H9 (cell line): ENCODE measurements at regions not wholly inside any gene's neighbourhood (a gene's known extent, or its start where the extent isn't known, plus 50 kb on each side); places are given as distances from the start of the nearest gene placed in this dataset.

Experiments
- DNase-seq: peaks from one replicate; pipeline ENCODE4 v3.0.0-alpha.2; 2017
- H2AFZ ChIP-seq: one replicate; pipeline ENCODE4 v1.6.1; 2013; ENCODE audit warnings: mild to moderate bottlenecking, low read length, control low read depth, moderate library complexity
- H2AK5ac ChIP-seq: 2 replicates; pipeline ENCODE4 v1.6.1; 2013; ENCODE audit warnings: low read length, control low read depth, mixed read lengths; ENCODE audit not compliant: insufficient read length
- H2BK120ac ChIP-seq: one replicate; pipeline ENCODE4 v1.6.1; 2013; ENCODE audit warnings: low read depth, mild to moderate bottlenecking, low read length, control low read depth, inconsistent platforms; ENCODE audit not compliant: poor library complexity, severe bottlenecking
- H2BK12ac ChIP-seq: 2 replicates; pipeline ENCODE4 v1.6.1; 2013; ENCODE audit warnings: low read length, control low read depth, mixed read lengths, low read depth; ENCODE audit not compliant: insufficient read length
- H2BK15ac ChIP-seq: 2 replicates; pipeline ENCODE4 v1.6.1; 2013; ENCODE audit warnings: low read depth, low read length, control low read depth
- H2BK20ac ChIP-seq: one replicate; pipeline ENCODE4 v1.6.1; 2013; ENCODE audit warnings: low read depth, mild to moderate bottlenecking, low read length, control low read depth, inconsistent platforms; ENCODE audit not compliant: poor library complexity, severe bottlenecking
- H2BK5ac ChIP-seq: 2 replicates; pipeline ENCODE4 v1.6.1; 2013; ENCODE audit warnings: low read length, control low read depth, mixed read lengths; ENCODE audit not compliant: insufficient read length
- H3K14ac ChIP-seq: 2 replicates; pipeline ENCODE4 v1.6.1; 2013; ENCODE audit warnings: low read length, control low read depth; ENCODE audit not compliant: insufficient read depth
- H3K18ac ChIP-seq: 2 replicates; pipeline ENCODE4 v1.6.1; 2013; ENCODE audit warnings: low read depth, mild to moderate bottlenecking, mixed read lengths, low read length, control low read depth; ENCODE audit not compliant: insufficient read length
- H3K23ac ChIP-seq: 2 replicates; pipeline ENCODE4 v1.6.1; 2013; ENCODE audit warnings: low read length, control low read depth, mixed read lengths, low read depth; ENCODE audit not compliant: insufficient read length
- H3K23me2 ChIP-seq: 2 replicates; pipeline ENCODE4 v1.6.1; 2013; ENCODE audit warnings: low read depth, mild to moderate bottlenecking, mixed read lengths, low read length, control low read depth; ENCODE audit not compliant: insufficient read length, poor library complexity, severe bottlenecking
- H3K27ac ChIP-seq: 2 replicates; pipeline ENCODE4 v1.5.1; 2013; ENCODE audit warnings: low read length, control low read depth, mixed read lengths, low read depth; ENCODE audit not compliant: insufficient read length
- H3K27me3 ChIP-seq: 2 replicates; pipeline ENCODE4 v1.6.1; 2013; ENCODE audit warnings: low read length, control low read depth, inconsistent platforms; ENCODE audit not compliant: insufficient read depth
- H3K4ac ChIP-seq: 2 replicates; pipeline ENCODE4 v1.6.1; 2013; ENCODE audit warnings: low read depth, mild to moderate bottlenecking, control low read depth, inconsistent platforms, low read length, moderate library complexity
- H3K4me1 ChIP-seq: 2 replicates; pipeline ENCODE4 v1.6.1; 2013; ENCODE audit warnings: low read length, control low read depth, inconsistent platforms; ENCODE audit not compliant: insufficient read depth
- H3K4me2 ChIP-seq: 2 replicates; pipeline ENCODE4 v1.6.1; 2013; ENCODE audit warnings: low read length, control low read depth, mixed read lengths; ENCODE audit not compliant: insufficient read length, insufficient read depth
- H3K56ac ChIP-seq: 2 replicates; pipeline ENCODE4 v1.6.1; 2013; ENCODE audit warnings: low read depth, mild to moderate bottlenecking, mixed read lengths, low read length, control low read depth; ENCODE audit not compliant: insufficient read length
- H3K79me1 ChIP-seq: 2 replicates; pipeline ENCODE4 v1.6.1; 2013; ENCODE audit warnings: low read depth, mild to moderate bottlenecking, moderate library complexity, low read length, control low read depth, inconsistent platforms; ENCODE audit not compliant: insufficient read depth, poor library complexity, severe bottlenecking
- H3K79me2 ChIP-seq: 2 replicates; pipeline ENCODE4 v1.6.1; 2013; ENCODE audit warnings: low read length, control low read depth, inconsistent platforms; ENCODE audit not compliant: insufficient read depth
- H3K9ac ChIP-seq: 2 replicates; pipeline ENCODE4 v1.6.1; 2013; ENCODE audit warnings: low read length, control low read depth, mixed read lengths; ENCODE audit not compliant: insufficient read length; ENCODE audit errors: extremely low read depth
- H3K9me3 ChIP-seq: one replicate; pipeline ENCODE4 v1.6.1; 2013; ENCODE audit warnings: low read depth, low read length, inconsistent platforms; ENCODE audit not compliant: control insufficient read depth
- H3T11ph ChIP-seq: one replicate; pipeline ENCODE4 v1.6.1; 2013; ENCODE audit warnings: mild to moderate bottlenecking, low read length, control low read depth, inconsistent platforms
- H4K20me1 ChIP-seq: one replicate; pipeline ENCODE4 v1.6.1; 2013; ENCODE audit not compliant: control insufficient read depth, insufficient read length, insufficient read depth
- H4K5ac ChIP-seq: 2 replicates; pipeline ENCODE4 v1.6.1; 2013; ENCODE audit warnings: low read depth, mild to moderate bottlenecking, mixed read lengths, low read length, control low read depth; ENCODE audit not compliant: insufficient read length
- H4K8ac ChIP-seq: replicated peaks from 2 replicates; pipeline ENCODE4 v1.6.1; 2013; ENCODE audit warnings: low read length, control low read depth, mixed read lengths, low read depth; ENCODE audit not compliant: insufficient read length
- H4K91ac ChIP-seq: 2 replicates; pipeline ENCODE4 v1.6.1; 2013; ENCODE audit warnings: low read depth, mild to moderate bottlenecking, moderate library complexity, mixed read lengths, low read length, control low read depth; ENCODE audit not compliant: insufficient read length
- H3K27ac Mint-ChIP-seq, 3 experiments: 2 replicates in 2 of 3; 3 replicates in 1 of 3; pipeline ENCODE4 v1.8.0; 2020 to 2021; ENCODE audit warnings: mixed read lengths in 3 of 3, mild to moderate bottlenecking in 1 of 3, moderate library complexity in 1 of 3
- H3K27me3 Mint-ChIP-seq: 2 replicates; pipeline ENCODE4 v1.8.0; 2021; ENCODE audit warnings: low read depth, mild to moderate bottlenecking, moderate library complexity, mixed read lengths
- H3K36me3 Mint-ChIP-seq, 3 experiments: 2 replicates in 2 of 3; 3 replicates in 1 of 3; pipeline ENCODE4 v1.8.0; 2020 to 2021; ENCODE audit warnings: low read depth in 3 of 3, mixed read lengths in 3 of 3; ENCODE audit not compliant: insufficient read depth in 1 of 3
- H3K4me1 Mint-ChIP-seq, 2 experiments: 2 replicates each; pipeline ENCODE4 v1.8.0; 2020; ENCODE audit warnings: mixed read lengths in 2 of 2
- H3K4me3 Mint-ChIP-seq, 2 experiments: 2 replicates in 1 of 2; 3 replicates in 1 of 2; pipeline ENCODE4 v1.8.0; 2020 to 2021; ENCODE audit warnings: mild to moderate bottlenecking in 2 of 2, mixed read lengths in 2 of 2, moderate library complexity in 1 of 2
- H3K9me3 Mint-ChIP-seq, 2 experiments: 2 replicates in 1 of 2; 3 replicates in 1 of 2; pipeline ENCODE4 v1.8.0; 2020; ENCODE audit warnings: mild to moderate bottlenecking in 2 of 2, mixed read lengths in 2 of 2, moderate library complexity in 1 of 2
- WGBS: extraction: QIAGEN DNeasy Blood & Tissue Kit; methylation state at CpG from one replicate; pipeline ENCODE4 v1.1.7; 2013; ENCODE audit warnings: missing lambda C conversion rate, low lambda C conversion rate, mixed read lengths; ENCODE audit not compliant: insufficient read length; ENCODE audit errors: extremely low coverage; 5-methylcytosine and 5-hydroxymethylcytosine counted together
- TF ChIP-seq, protein P1 (sequence below): fragments of 200-600 bp; sonication (generic); conservative IDR thresholded peaks from 3 replicates; pipeline ENCODE4 v1.8.0; 2021; ENCODE audit warnings: antibody characterized with exemption, mild to moderate bottlenecking

DNA sequence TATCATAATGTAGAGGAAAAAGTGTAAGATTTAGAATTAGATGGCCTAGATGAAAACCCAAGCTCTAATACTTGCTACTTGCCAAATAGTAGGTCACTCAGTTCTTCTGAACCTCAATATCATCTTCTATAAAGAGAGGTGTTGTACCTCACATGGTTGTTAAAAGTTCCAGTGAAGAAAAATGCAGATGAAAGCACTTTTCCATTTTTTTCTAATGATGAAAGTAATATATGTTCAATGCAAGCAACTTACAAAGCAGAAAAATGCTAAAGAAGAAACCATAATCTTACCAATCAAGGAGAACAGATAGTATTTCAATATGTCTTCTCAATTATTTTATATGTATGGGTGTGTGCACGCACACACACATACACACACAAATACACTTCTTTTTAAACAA is 52.7 kb upstream of the TMEM17 start:
- H3K79me1 ChIP-seq, result no peaks in the 10 kb centered on the region
- H3K23me2 ChIP-seq, result no peaks in the 10 kb centered on the region
- no peak overlapping the region for H2BK120ac ChIP-seq
- no peaks in the 10 kb centered on the region for H3K9me3 ChIP-seq
- H3K14ac ChIP-seq, result no peak overlapping the region
- Mint-ChIP-seq H3K36me3 (no peaks in the 10 kb centered on the region), H3K27me3 (no peaks in the 10 kb centered on the region), H3K9me3 (no peaks in the 10 kb centered on the region), H3K4me3 (no peak overlapping the region), H3K4me1 (no peaks in the 10 kb centered on the region), H3K27ac (no peak overlapping the region)
- TF ChIP-seq, protein P1, sequence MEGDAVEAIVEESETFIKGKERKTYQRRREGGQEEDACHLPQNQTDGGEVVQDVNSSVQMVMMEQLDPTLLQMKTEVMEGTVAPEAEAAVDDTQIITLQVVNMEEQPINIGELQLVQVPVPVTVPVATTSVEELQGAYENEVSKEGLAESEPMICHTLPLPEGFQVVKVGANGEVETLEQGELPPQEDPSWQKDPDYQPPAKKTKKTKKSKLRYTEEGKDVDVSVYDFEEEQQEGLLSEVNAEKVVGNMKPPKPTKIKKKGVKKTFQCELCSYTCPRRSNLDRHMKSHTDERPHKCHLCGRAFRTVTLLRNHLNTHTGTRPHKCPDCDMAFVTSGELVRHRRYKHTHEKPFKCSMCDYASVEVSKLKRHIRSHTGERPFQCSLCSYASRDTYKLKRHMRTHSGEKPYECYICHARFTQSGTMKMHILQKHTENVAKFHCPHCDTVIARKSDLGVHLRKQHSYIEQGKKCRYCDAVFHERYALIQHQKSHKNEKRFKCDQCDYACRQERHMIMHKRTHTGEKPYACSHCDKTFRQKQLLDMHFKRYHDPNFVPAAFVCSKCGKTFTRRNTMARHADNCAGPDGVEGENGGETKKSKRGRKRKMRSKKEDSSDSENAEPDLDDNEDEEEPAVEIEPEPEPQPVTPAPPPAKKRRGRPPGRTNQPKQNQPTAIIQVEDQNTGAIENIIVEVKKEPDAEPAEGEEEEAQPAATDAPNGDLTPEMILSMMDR, result no peak
- no peak overlapping the region for H4K5ac ChIP-seq
- H3K56ac ChIP-seq, result no peak overlapping the region
- no peak overlapping the region for H3T11ph ChIP-seq
- H3K4me2 ChIP-seq, result no peak overlapping the region
- H2BK12ac ChIP-seq, result no peak overlapping the region
- no peak overlapping the region for H2AK5ac ChIP-seq
- H3K23ac ChIP-seq, result no peak overlapping the region
- no peak overlapping the region for H2BK5ac ChIP-seq
- H3K27me3 ChIP-seq, result no peaks in the 10 kb centered on the region
- no peaks in the 10 kb centered on the region for H4K20me1 ChIP-seq
- no CpG with 5 or more reads among the region's 1 CpG for WGBS
- H2AFZ ChIP-seq, result no peak overlapping the region
- H3K79me2 ChIP-seq, result no peaks in the 10 kb centered on the region
- no peak overlapping the region for H2BK15ac ChIP-seq
- no peak overlapping the region for H3K27ac ChIP-seq
- no peak overlapping the region for H3K18ac ChIP-seq
- no peak for DNase-seq
- no peak overlapping the region for H4K91ac ChIP-seq
- H3K4ac ChIP-seq, result no peak overlapping the region
- no peak overlapping the region for H2BK20ac ChIP-seq
- H4K8ac ChIP-seq, result no peak overlapping the region
- H3K9ac ChIP-seq, result no peak overlapping the region
- no peaks in the 10 kb centered on the region for H3K4me1 ChIP-seq
